ENCODE measurements at regions not wholly inside any gene's neighbourhood (a gene's known extent, or its start where the extent isn't known, plus 50 kb on each side); places are given as distances from the start of the nearest gene placed in this dataset.

DNA sequence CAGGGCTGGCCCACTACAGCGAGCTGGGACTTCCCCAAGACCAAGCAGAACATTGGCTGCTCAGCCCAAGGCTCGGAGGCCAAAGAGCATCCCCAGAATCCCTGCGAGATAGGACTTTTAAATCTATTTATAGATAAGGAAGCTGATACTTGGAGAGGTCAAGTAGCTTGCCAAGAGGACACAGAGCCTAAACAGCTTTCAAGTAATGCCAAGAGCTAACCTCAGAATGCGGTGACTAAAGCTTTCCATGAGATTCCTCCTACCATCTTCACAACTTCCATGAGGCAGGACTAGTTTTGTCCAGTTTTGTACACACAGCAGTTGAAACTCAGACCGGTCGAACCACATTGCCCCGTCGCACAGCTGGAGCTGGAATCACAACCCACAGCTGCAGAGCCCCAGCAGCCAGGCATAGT lies 168.1 kb upstream of the TOP1 start:
- TF ChIP-seq, protein P1, sequence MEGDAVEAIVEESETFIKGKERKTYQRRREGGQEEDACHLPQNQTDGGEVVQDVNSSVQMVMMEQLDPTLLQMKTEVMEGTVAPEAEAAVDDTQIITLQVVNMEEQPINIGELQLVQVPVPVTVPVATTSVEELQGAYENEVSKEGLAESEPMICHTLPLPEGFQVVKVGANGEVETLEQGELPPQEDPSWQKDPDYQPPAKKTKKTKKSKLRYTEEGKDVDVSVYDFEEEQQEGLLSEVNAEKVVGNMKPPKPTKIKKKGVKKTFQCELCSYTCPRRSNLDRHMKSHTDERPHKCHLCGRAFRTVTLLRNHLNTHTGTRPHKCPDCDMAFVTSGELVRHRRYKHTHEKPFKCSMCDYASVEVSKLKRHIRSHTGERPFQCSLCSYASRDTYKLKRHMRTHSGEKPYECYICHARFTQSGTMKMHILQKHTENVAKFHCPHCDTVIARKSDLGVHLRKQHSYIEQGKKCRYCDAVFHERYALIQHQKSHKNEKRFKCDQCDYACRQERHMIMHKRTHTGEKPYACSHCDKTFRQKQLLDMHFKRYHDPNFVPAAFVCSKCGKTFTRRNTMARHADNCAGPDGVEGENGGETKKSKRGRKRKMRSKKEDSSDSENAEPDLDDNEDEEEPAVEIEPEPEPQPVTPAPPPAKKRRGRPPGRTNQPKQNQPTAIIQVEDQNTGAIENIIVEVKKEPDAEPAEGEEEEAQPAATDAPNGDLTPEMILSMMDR (IDR thresholded peaks at IDR 0.05; ENCODE audit: insufficient read depth, low read length, severe bottlenecking): no peak

GRCh38 chr20:40861427-40862008 lies 167.1 kb upstream of the TOP1 start:
- FAIRE-seq (no peak), DNase-seq (ENCODE audit: low read depth) (no peak)
- H3K4me3 ChIP-seq (ENCODE audit: low read depth, low read length): no peak overlapping the region
- H3K27me3 ChIP-seq (ENCODE audit: control insufficient read depth, insufficient read depth, low read length): no peaks in the 10 kb centered on the region
- TF ChIP-seq, protein P1 (IDR thresholded peaks at IDR 0.05; ENCODE audit: insufficient read depth, low read length, severe bottlenecking): no peak
- H3K36me3 ChIP-seq (ENCODE audit: control insufficient read depth, insufficient read depth, low read length): no peaks in the 10 kb centered on the region

More for the DNA sequence above, 168.1 kb upstream of the TOP1 start:
- Histone ChIP-seq H3K4me3 (ENCODE audit: low read depth, low read length) (no peak overlapping the region), H3K36me3 (ENCODE audit: control insufficient read depth, insufficient read depth, low read length) (no peaks in the 10 kb centered on the region), H3K27me3 (ENCODE audit: control insufficient read depth, insufficient read depth, low read length) (no peaks in the 10 kb centered on the region)
- DNase-seq (ENCODE audit: low read depth): peak; percentile 35
- FAIRE-seq: no peak

GRCh38 chr20:40863355-40863919 lies 165.2 kb upstream of the TOP1 start:
- TF ChIP-seq, protein P1 (IDR thresholded peaks at IDR 0.05; ENCODE audit: insufficient read depth, low read length, severe bottlenecking): no peak
- H3K4me3 ChIP-seq (ENCODE audit: low read depth, low read length): no peak overlapping the region
- H3K27me3 ChIP-seq (ENCODE audit: control insufficient read depth, insufficient read depth, low read length): no peaks in the 10 kb centered on the region
- H3K36me3 ChIP-seq (ENCODE audit: control insufficient read depth, insufficient read depth, low read length): no peaks in the 10 kb centered on the region
- DNase-seq (ENCODE audit: low read depth) (no peak), FAIRE-seq (no peak)

- Histone ChIP-seq H3K27me3 (ENCODE audit: control insufficient read depth, insufficient read depth, low read length) (no peaks in the 10 kb centered on the region), H3K4me3 (ENCODE audit: low read depth, low read length) (no peak overlapping the region), H3K36me3 (ENCODE audit: control insufficient read depth, insufficient read depth, low read length) (no peaks in the 10 kb centered on the region)
- TF ChIP-seq, protein P1 (IDR thresholded peaks at IDR 0.05; ENCODE audit: insufficient read depth, low read length, severe bottlenecking): no peak
- FAIRE-seq: no peak
- DNase-seq (ENCODE audit: low read depth): no peak
Measured at GRCh38 chr20:40864470-40864869, 164.2 kb upstream of the TOP1 start.

- DNase-seq (ENCODE audit: low read depth): no peak
- Histone ChIP-seq H3K4me3 (ENCODE audit: low read depth, low read length) (no peak overlapping the region), H3K36me3 (ENCODE audit: control insufficient read depth, insufficient read depth, low read length) (no peaks in the 10 kb centered on the region), H3K27me3 (ENCODE audit: control insufficient read depth, insufficient read depth, low read length) (no peaks in the 10 kb centered on the region)
- no peak for FAIRE-seq
- TF ChIP-seq, protein P1 (IDR thresholded peaks at IDR 0.05; ENCODE audit: insufficient read depth, low read length, severe bottlenecking): no peak
Measured at GRCh38 chr20:40865095-40865494, 163.5 kb upstream of the TOP1 start.

- H3K27me3 ChIP-seq (ENCODE audit: control insufficient read depth, insufficient read depth, low read length): no peaks in the 10 kb centered on the region
- H3K36me3 ChIP-seq (ENCODE audit: control insufficient read depth, insufficient read depth, low read length): no peaks in the 10 kb centered on the region
- FAIRE-seq (no peak), DNase-seq (ENCODE audit: low read depth) (no peak)
- TF ChIP-seq, protein P1 (IDR thresholded peaks at IDR 0.05; ENCODE audit: insufficient read depth, low read length, severe bottlenecking): no peak
- no peak overlapping the region for H3K4me3 ChIP-seq (ENCODE audit: low read depth, low read length)
Measured at GRCh38 chr20:40866056-40866455, 162.6 kb upstream of the TOP1 start.
